ENCODE measurements at regions not wholly inside any gene's neighbourhood (a gene's known extent, or its start where the extent isn't known, plus 50 kb on each side); places are given as distances from the start of the nearest gene placed in this dataset.

DNA sequence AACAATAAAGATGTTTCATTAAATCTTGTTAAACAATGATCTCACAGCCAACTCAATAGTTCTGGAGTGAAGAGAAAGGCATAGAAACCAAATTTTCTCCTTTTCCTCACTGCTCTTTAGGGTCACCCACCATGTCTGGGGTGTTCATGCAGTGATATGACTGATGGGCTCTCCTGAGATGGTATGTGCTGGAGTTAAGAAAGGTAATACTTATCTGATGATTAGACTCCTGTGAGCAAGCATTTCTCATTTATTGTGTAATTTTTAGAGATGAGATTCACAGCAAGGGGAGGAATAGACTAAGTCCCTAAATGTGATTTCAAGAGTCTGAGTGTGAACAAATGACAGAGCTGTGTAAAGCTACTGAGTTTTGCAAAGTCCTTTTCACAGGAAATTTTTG, 1361.3 kb upstream of the CELF2 start:
- H4K5ac ChIP-seq (ENCODE audit: low read depth, low read length), result no peak overlapping the region

More for the DNA sequence above, 1361.3 kb upstream of the CELF2 start:
- ATAC-seq (ENCODE audit: low read depth) (no peak), DNase-seq (no peak)
- H3K4me2 ChIP-seq (ENCODE audit: low read depth, low read length), result no peak overlapping the region
- H3K36me3 ChIP-seq (ENCODE audit: control insufficient read depth, insufficient read depth, low read length), result no peaks in the 10 kb centered on the region
- ChIA-PET CTCF (no interaction called here), POLR2A (ENCODE audit: unreplicated experiment) (no interaction called here)
- no peak overlapping the region for H2AK5ac ChIP-seq (ENCODE audit: low read depth, low read length)
- H3K4ac ChIP-seq (ENCODE audit: low read depth, low read length), result no peak overlapping the region
- no peaks in the 10 kb centered on the region for H3K79me1 ChIP-seq (ENCODE audit: low read depth in 1 of 2, low read length in 2 of 2)
- no TSS peak for BruUV-seq (replicated peaks)
- H2BK20ac ChIP-seq (ENCODE audit: low read depth, low read length), result no peak overlapping the region
- no peaks in the 10 kb centered on the region; the same call in 1 of the 2 replicates for H3K4me1 ChIP-seq (ENCODE audit: control insufficient read depth, insufficient read depth, low read length)
- H3K18ac ChIP-seq (ENCODE audit: low read depth, low read length), result no peak overlapping the region
- no peak overlapping the region for H3K27ac ChIP-seq (ENCODE audit: insufficient read depth, low read length)
- H4K20me1 ChIP-seq (ENCODE audit: insufficient read depth, low read length), result no peaks in the 10 kb centered on the region
- no peak overlapping the region for H2AK9ac ChIP-seq (replicated peaks; ENCODE audit: low read depth, low read length, poor library complexity)
- H3K9me3 ChIP-seq (ENCODE audit: control insufficient read depth, insufficient read depth, low read length), result no peaks in the 10 kb centered on the region
- H2BK5ac ChIP-seq (ENCODE audit: low read depth, low read length, poor library complexity, severe bottlenecking), result no peak overlapping the region
- no peaks in the 10 kb centered on the region for H3K9me1 ChIP-seq (ENCODE audit: insufficient read depth, low read length)
- intact Hi-C loops (cut with micrococcal nuclease) (no loop called here), dilution Hi-C loops (cut with HindIII; ENCODE audit: low sequenced_read_pairs, unreplicated experiment) (no loop called here), in situ Hi-C loops (cut with MboI; ENCODE audit: low sequenced_read_pairs) (no loop called here)
- no peak overlapping the region for H3K23ac ChIP-seq (ENCODE audit: low read depth, low read length)
- no peak overlapping the region for H4K8ac ChIP-seq (ENCODE audit: low read depth in 2 of 2, low read length in 2 of 2)
- no peak overlapping the region for H3K14ac ChIP-seq (replicated peaks; ENCODE audit: low read depth, low read length)
- H3K9ac ChIP-seq (ENCODE audit: low read depth, low read length), result no peak overlapping the region
- no peak overlapping the region for H2AFZ ChIP-seq (replicated peaks; ENCODE audit: low read length, poor library complexity)
- no peaks in the 10 kb centered on the region for H3K27me3 ChIP-seq (ENCODE audit: control insufficient read depth, insufficient read depth, low read length)
- H3K56ac ChIP-seq (ENCODE audit: extremely low read depth, insufficient read depth, low read length), result no peak overlapping the region
- no peak overlapping the region for H3K4me3 ChIP-seq (ENCODE audit: insufficient read depth, low read depth, low read length)
- H2BK120ac ChIP-seq (ENCODE audit: low read depth, low read length), result no peak overlapping the region
- H2BK15ac ChIP-seq (ENCODE audit: low read depth, low read length), result no peak overlapping the region
- H4K91ac ChIP-seq (ENCODE audit: insufficient read depth, low read depth, low read length), result no peak overlapping the region
- TF ChIP-seq RFX5 (IDR thresholded peaks at IDR 0.05; ENCODE audit: low read depth, low read length), result no peak
- no peak for TF ChIP-seq POLR2A (IDR thresholded peaks at IDR 0.05; ENCODE audit: low read depth, low read length)
- no peak for TF ChIP-seq CHD1 (IDR thresholded peaks at IDR 0.05; ENCODE audit: low read depth, low read length)
- no peak for TF ChIP-seq BHLHE40 (IDR thresholded peaks at IDR 0.05; ENCODE audit: low read depth, low read length)
- TF ChIP-seq FOS (IDR thresholded peaks at IDR 0.05; ENCODE audit: low read depth, low read length), result no peak
- no peak for TF ChIP-seq RAD21 (IDR thresholded peaks at IDR 0.05; ENCODE audit: low read length)
- no peak for TF ChIP-seq SMC3 (IDR thresholded peaks at IDR 0.05; ENCODE audit: low read depth, low read length)
- no peak for TF ChIP-seq MAFK (IDR thresholded peaks at IDR 0.05; ENCODE audit: low read depth, low read length)
- TF ChIP-seq, protein P1, sequence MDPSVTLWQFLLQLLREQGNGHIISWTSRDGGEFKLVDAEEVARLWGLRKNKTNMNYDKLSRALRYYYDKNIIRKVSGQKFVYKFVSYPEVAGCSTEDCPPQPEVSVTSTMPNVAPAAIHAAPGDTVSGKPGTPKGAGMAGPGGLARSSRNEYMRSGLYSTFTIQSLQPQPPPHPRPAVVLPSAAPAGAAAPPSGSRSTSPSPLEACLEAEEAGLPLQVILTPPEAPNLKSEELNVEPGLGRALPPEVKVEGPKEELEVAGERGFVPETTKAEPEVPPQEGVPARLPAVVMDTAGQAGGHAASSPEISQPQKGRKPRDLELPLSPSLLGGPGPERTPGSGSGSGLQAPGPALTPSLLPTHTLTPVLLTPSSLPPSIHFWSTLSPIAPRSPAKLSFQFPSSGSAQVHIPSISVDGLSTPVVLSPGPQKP (IDR thresholded peaks at IDR 0.05; ENCODE audit: borderline replicate concordance, low read depth, low read length), result no peak
- TF ChIP-seq, protein P2, sequence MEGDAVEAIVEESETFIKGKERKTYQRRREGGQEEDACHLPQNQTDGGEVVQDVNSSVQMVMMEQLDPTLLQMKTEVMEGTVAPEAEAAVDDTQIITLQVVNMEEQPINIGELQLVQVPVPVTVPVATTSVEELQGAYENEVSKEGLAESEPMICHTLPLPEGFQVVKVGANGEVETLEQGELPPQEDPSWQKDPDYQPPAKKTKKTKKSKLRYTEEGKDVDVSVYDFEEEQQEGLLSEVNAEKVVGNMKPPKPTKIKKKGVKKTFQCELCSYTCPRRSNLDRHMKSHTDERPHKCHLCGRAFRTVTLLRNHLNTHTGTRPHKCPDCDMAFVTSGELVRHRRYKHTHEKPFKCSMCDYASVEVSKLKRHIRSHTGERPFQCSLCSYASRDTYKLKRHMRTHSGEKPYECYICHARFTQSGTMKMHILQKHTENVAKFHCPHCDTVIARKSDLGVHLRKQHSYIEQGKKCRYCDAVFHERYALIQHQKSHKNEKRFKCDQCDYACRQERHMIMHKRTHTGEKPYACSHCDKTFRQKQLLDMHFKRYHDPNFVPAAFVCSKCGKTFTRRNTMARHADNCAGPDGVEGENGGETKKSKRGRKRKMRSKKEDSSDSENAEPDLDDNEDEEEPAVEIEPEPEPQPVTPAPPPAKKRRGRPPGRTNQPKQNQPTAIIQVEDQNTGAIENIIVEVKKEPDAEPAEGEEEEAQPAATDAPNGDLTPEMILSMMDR (conservative IDR thresholded peaks at IDR 0.05; ENCODE audit: low read depth, low read length), result no peak

Data from IMR-90 (cell line).